ENCODE measurements at regions not wholly inside any gene's neighbourhood (a gene's known extent, or its start where the extent isn't known, plus 50 kb on each side); places are given as distances from the start of the nearest gene placed in this dataset.

GRCh38 chr12:29960122-29960521 is 176.4 kb upstream of the TMTC1 start:
- no peak for DNase-seq
- no peaks in the 10 kb centered on the region for H3K4me1 Mint-ChIP-seq
- Histone ChIP-seq H3K9ac (ENCODE audit: insufficient read depth, low read length, poor library complexity, severe bottlenecking) (no peak overlapping the region), H3K4me2 (replicated peaks; ENCODE audit: extremely low read depth, low read length, poor library complexity, severe bottlenecking) (no peak overlapping the region), H3K27me3 (ENCODE audit: control insufficient read depth in 2 of 2, insufficient read depth in 2 of 2, low read length in 2 of 2) (no peaks in the 10 kb centered on the region), H3K79me2 (ENCODE audit: insufficient read depth, low read length) (no peaks in the 10 kb centered on the region), H3K9me3 (replicated peaks in 1 of 2; ENCODE audit: control insufficient read depth in 1 of 2, insufficient read depth in 1 of 2, low read length in 2 of 2) (no peaks in the 10 kb centered on the region), H3K4me1 (ENCODE audit: control insufficient read depth in 1 of 2, insufficient read depth in 2 of 2, low read length in 2 of 2) (no peaks in the 10 kb centered on the region), H3K4me3 (replicated peaks in 1 of 3; ENCODE audit: low read depth in 2 of 3, low read length in 3 of 3) (no peak overlapping the region), H3K36me3 (replicated peaks in 1 of 2; ENCODE audit: control insufficient read depth in 1 of 2, insufficient read depth in 2 of 2, low read length in 2 of 2) (no peaks in the 10 kb centered on the region), H2AFZ (ENCODE audit: insufficient read depth, low read depth, low read length, poor library complexity, severe bottlenecking) (no peak overlapping the region), H3K27ac (ENCODE audit: low read depth in 1 of 2, low read length in 2 of 2) (no peak overlapping the region), H4K20me1 (ENCODE audit: insufficient read depth, low read length) (no peaks in the 10 kb centered on the region)
- peaks cover 0 to 5% (median 2%) of the 10 kb centered on the region in 7 donors for H3K9me3 Mint-ChIP-seq
- WGBS (ENCODE audit: insufficient coverage), result 57% methylated on average over 1 of the region's 2 CpGs
- intact Hi-C loops (cut with micrococcal nuclease), result no loop called here
- no peaks in the 10 kb centered on the region for H3K27me3 Mint-ChIP-seq (ENCODE audit: low read depth in 3 of 3)
- no peak overlapping the region for H3K27ac Mint-ChIP-seq
- TF ChIP-seq CTCF (IDR thresholded peaks at IDR 0.05), result no peak
- H3K36me3 Mint-ChIP-seq, result no peaks in the 10 kb centered on the region
- no peak overlapping the region for H3K4me3 Mint-ChIP-seq

DNA sequence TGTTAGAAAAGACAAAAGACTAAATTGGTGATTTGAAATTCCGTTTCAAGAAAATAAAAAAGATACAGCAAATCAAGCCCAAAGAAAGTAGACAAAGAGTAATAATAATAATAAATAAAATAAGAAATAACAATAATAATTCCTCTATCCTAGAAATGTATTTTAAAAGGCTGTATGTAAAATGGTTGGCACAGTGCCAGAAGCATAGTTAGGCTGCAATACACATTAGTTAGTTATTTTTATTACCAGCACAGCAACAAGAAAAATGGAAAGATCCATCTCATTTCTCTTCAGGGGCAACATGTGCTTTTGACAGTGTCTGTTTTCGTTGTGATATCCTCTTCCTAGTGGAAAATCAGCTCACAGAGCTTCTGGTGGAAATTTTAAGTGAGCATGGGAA is 174.1 kb upstream of the TMTC1 start:
- peaks cover 0 to 3% (median 0%) of the 10 kb centered on the region in 7 donors for H3K9me3 Mint-ChIP-seq
- no peaks in the 10 kb centered on the region for H3K36me3 Mint-ChIP-seq
- Histone ChIP-seq H3K4me3 (replicated peaks in 1 of 3; ENCODE audit: low read depth in 2 of 3, low read length in 3 of 3) (no peak overlapping the region), H3K27me3 (ENCODE audit: control insufficient read depth in 2 of 2, insufficient read depth in 2 of 2, low read length in 2 of 2) (no peaks in the 10 kb centered on the region), H3K4me2 (replicated peaks; ENCODE audit: extremely low read depth, low read length, poor library complexity, severe bottlenecking) (no peak overlapping the region), H3K79me2 (ENCODE audit: insufficient read depth, low read length) (no peaks in the 10 kb centered on the region), H3K36me3 (replicated peaks in 1 of 2; ENCODE audit: control insufficient read depth in 1 of 2, insufficient read depth in 2 of 2, low read length in 2 of 2) (no peaks in the 10 kb centered on the region), H2AFZ (ENCODE audit: insufficient read depth, low read depth, low read length, poor library complexity, severe bottlenecking) (no peak overlapping the region), H3K27ac (ENCODE audit: low read depth in 1 of 2, low read length in 2 of 2) (no peak overlapping the region), H3K9ac (ENCODE audit: insufficient read depth, low read length, poor library complexity, severe bottlenecking) (no peak overlapping the region), H4K20me1 (ENCODE audit: insufficient read depth, low read length) (no peaks in the 10 kb centered on the region), H3K9me3 (replicated peaks in 1 of 2; ENCODE audit: control insufficient read depth in 1 of 2, insufficient read depth in 1 of 2, low read length in 2 of 2) (no peaks in the 10 kb centered on the region), H3K4me1 (ENCODE audit: control insufficient read depth in 1 of 2, insufficient read depth in 2 of 2, low read length in 2 of 2) (no peaks in the 10 kb centered on the region)
- WGBS (ENCODE audit: insufficient coverage), result no CpG with 5 or more reads among the region's 2 CpGs
- H3K4me3 Mint-ChIP-seq, result no peak overlapping the region
- no peak for DNase-seq
- no peak for TF ChIP-seq CTCF (IDR thresholded peaks at IDR 0.05)
- no peaks in the 10 kb centered on the region for H3K27me3 Mint-ChIP-seq (ENCODE audit: low read depth in 3 of 3)
- no peaks in the 10 kb centered on the region for H3K4me1 Mint-ChIP-seq
- intact Hi-C loops (cut with micrococcal nuclease), result no loop called here
- no peak overlapping the region for H3K27ac Mint-ChIP-seq
